ENCODE measurements at regions not wholly inside any gene's neighbourhood (a gene's known extent, or its start where the extent isn't known, plus 50 kb on each side); places are given as distances from the start of the nearest gene placed in this dataset.

DNA sequence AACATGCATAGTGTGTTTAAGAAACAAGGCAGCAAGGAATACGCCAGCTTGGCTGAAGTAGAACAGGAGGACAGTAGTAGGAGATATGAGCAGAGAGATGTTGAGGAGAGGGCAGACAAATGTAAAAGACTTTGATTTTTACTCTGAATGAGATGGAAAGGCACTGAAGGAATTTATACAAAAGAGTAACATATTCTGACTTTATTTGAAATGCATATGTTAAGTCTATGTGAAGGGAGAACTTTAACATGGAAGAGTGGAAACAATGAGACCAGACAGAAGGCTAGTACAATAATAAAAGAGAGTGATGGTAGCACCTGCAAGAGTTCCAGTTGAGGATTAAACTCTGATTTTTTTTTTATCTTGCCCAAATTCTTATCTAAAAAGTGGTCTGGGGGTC lies 176.2 kb upstream of the CENPE start:
- no peak overlapping the region for H3K4me3 ChIP-seq (ENCODE audit: control insufficient read depth, low read depth, low read length)
- TF ChIP-seq, protein P1, sequence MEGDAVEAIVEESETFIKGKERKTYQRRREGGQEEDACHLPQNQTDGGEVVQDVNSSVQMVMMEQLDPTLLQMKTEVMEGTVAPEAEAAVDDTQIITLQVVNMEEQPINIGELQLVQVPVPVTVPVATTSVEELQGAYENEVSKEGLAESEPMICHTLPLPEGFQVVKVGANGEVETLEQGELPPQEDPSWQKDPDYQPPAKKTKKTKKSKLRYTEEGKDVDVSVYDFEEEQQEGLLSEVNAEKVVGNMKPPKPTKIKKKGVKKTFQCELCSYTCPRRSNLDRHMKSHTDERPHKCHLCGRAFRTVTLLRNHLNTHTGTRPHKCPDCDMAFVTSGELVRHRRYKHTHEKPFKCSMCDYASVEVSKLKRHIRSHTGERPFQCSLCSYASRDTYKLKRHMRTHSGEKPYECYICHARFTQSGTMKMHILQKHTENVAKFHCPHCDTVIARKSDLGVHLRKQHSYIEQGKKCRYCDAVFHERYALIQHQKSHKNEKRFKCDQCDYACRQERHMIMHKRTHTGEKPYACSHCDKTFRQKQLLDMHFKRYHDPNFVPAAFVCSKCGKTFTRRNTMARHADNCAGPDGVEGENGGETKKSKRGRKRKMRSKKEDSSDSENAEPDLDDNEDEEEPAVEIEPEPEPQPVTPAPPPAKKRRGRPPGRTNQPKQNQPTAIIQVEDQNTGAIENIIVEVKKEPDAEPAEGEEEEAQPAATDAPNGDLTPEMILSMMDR (IDR thresholded peaks at IDR 0.05; ENCODE audit: control insufficient read depth, insufficient read depth, low read depth, low read length, missing control alignments), result no peak
- DNase-seq (ENCODE audit: low read depth), result no peak

DNA sequence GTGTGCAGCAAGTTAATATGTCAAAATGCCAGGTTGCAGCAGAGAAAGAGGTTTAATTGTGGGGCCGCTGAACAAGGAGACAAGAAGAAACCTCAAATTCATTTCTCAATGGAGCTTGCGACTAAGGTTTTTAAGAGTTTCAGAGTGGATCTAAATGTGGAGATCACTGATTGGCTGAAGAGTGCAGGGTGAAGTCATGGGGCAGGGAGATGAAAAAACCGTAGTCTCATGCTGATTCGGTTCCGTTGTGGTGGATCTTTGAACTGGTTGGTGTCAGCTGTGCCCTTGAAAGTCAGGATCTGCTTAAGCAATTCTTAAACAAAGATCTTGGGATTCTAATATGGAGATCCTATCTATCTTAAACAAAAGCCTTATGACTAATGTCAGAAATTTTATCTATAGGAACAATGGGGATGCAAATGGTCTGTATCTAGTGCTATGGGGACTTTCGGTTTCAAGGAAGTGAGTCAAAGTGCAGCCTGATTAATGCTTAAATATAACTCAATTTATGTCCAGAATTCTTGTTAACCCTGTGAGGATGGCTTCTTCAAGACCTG lies 173.9 kb upstream of the CENPE start:
- TF ChIP-seq, protein P1 (IDR thresholded peaks at IDR 0.05; ENCODE audit: control insufficient read depth, insufficient read depth, low read depth, low read length, missing control alignments), result no peak
- no peak overlapping the region for H3K4me3 ChIP-seq (ENCODE audit: control insufficient read depth, low read depth, low read length)
- no peak for DNase-seq (ENCODE audit: low read depth)

DNA sequence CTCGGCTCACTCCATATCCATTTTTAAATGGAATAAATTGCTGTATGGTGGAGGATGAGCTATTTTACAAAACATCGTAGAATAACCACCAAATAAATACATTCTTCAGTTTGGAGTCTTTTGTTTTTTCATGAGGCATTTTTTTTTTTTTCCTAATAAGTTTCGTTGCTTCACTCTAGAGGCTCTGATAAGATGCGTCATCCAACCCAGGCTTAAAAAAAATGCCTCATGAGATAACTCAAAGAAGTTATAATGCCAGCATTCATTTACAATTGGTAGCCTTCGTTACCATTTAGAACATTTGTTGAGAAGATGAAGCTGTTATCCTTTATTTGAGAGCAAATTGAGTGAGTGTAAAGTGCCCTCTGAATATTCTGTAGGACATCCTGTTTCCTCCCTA lies 172.2 kb upstream of the CENPE start:
- H3K4me3 ChIP-seq (ENCODE audit: control insufficient read depth, low read depth, low read length), result no peak overlapping the region
- TF ChIP-seq, protein P1 (IDR thresholded peaks at IDR 0.05; ENCODE audit: control insufficient read depth, insufficient read depth, low read depth, low read length, missing control alignments), result no peak
- DNase-seq (ENCODE audit: low read depth), result no peak

DNA sequence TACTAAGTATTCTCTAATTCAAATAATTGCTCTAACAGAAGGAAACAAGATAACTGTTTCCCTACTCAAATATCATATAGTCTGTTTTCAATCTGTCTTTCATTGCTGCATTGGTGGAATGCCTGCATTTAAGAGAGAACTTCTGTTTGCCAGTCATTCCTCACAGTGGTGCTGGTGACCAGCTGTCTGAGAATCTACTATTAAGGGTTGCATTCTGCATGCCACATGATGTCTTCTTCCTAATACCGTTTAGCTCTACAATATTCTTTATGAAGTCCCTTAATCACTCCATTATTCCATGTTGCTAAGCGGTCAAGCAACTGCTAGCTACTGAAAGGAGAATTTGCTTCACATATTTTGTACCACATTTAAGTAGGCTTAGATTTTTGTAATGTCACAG lies 167.1 kb upstream of the CENPE start:
- DNase-seq (ENCODE audit: low read depth), result no peak
- no peak overlapping the region for H3K4me3 ChIP-seq (ENCODE audit: control insufficient read depth, low read depth, low read length)
- TF ChIP-seq, protein P1 (IDR thresholded peaks at IDR 0.05; ENCODE audit: control insufficient read depth, insufficient read depth, low read depth, low read length, missing control alignments), result no peak

DNA sequence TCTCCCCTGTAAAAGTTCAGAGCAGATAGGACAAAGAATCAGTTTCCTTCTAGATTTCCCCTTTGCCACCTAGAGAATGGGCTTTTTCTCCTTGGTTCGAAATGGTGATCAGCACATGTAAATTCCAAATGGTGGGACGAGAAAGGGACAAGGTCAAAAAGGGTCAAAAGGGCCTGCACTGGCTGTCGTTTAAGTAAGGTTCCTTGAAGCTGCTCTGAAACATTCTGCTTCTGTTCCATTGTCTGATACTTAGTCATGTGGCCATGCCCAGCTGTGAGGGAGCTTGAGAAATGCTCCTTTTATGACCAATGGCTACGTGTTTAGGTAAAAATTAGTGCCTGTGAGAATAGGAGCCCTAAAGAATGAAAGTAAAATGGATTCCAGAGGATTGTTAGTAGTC lies 165.9 kb upstream of the CENPE start:
- no peak for DNase-seq (ENCODE audit: low read depth)
- TF ChIP-seq, protein P1 (IDR thresholded peaks at IDR 0.05; ENCODE audit: control insufficient read depth, insufficient read depth, low read depth, low read length, missing control alignments), result no peak
- H3K4me3 ChIP-seq (ENCODE audit: control insufficient read depth, low read depth, low read length), result no peak overlapping the region

DNA sequence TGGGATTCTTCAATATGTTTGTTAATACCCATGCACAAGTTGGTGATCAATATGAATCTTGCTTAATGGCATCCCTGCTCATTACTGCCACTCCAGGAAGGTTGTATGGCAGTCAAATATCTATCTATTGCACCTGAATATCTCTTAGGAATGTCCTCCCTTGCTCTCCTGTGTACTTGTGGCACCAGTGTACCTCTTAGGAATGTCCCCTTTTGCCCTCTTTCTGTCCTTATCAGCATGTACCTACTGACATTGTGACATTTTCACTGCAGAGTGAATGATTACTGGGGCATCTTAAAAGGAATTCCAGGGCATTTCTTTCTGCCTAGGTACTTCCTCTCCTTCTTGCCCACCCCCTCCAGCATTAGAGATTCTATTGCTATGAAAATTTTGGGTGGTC lies 163.8 kb upstream of the CENPE start:
- TF ChIP-seq, protein P1 (IDR thresholded peaks at IDR 0.05; ENCODE audit: control insufficient read depth, insufficient read depth, low read depth, low read length, missing control alignments), result no peak
- DNase-seq (ENCODE audit: low read depth), result no peak

DNA sequence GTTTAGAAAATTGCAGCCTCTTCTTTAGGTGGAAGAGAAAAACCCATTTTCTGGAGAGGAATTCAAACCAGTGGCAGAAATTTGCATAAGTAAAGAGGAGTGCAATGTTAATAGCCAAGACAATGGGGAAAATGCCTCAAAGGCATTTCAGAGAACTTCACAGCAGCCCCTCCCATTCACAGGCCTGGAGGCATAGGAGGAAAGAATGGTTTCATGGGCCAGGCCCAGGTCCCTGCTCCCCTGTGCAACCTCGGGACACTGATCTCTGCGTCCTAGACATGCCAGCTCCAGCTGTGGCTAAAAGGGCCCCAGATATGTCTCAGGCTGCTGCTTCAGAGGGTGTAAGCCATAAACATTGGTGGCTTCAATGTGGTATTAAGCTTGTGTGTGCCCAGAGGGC lies 161.8 kb upstream of the CENPE start:
- no peak for DNase-seq (ENCODE audit: low read depth)
- no peak overlapping the region for H3K4me3 ChIP-seq (ENCODE audit: control insufficient read depth, low read depth, low read length)
- TF ChIP-seq, protein P1 (IDR thresholded peaks at IDR 0.05; ENCODE audit: control insufficient read depth, insufficient read depth, low read depth, low read length, missing control alignments), result no peak

More for the DNA sequence above, 163.8 kb upstream of the CENPE start:
- H3K4me3 ChIP-seq (ENCODE audit: control insufficient read depth, low read depth, low read length), result no peak overlapping the region
